HG03097 (cell line): ENCODE measurements at regions not wholly inside any gene's neighbourhood (a gene's known extent, or its start where the extent isn't known, plus 50 kb on each side); places are given as distances from the start of the nearest gene placed in this dataset.

Experiments used
- ATAC-seq: cut with Tn5 transposase; IDR thresholded peaks from one replicate; pipeline ENCODE4 v1.9.1; 2021; ENCODE audit not compliant: unreplicated experiment, low FRiP score

GRCh38 chr13:76043874-76044273 lies 407.7 kb downstream of the LMO7 start:
- ATAC-seq = no peak

GRCh38 chr13:76038920-76039716 lies 403.0 kb downstream of the LMO7 start:
- ATAC-seq = no peak

GRCh38 chr13:76036176-76036575 lies 400.0 kb downstream of the LMO7 start:
- no peak for ATAC-seq

- no peak for ATAC-seq
Observed at GRCh38 chr13:76035711-76036110, 399.6 kb downstream of the LMO7 start.

GRCh38 chr13:76029706-76030105 lies 393.6 kb downstream of the LMO7 start:
- ATAC-seq = no peak

GRCh38 chr13:76029088-76029487 lies 393.0 kb downstream of the LMO7 start:
- ATAC-seq = no peak

- ATAC-seq = no peak
Observed at GRCh38 chr13:76027131-76027530, 391.0 kb downstream of the LMO7 start.

- ATAC-seq = no peak
Observed at GRCh38 chr13:76025392-76025791, 389.3 kb downstream of the LMO7 start.

GRCh38 chr13:76024151-76024550 lies 388.0 kb downstream of the LMO7 start:
- ATAC-seq = no peak

- no peak for ATAC-seq
Observed at GRCh38 chr13:76023652-76024051, 387.5 kb downstream of the LMO7 start.

- no peak for ATAC-seq
Observed at GRCh38 chr13:76020421-76020955, 384.4 kb downstream of the LMO7 start.

GRCh38 chr13:76019421-76020044 lies 383.4 kb downstream of the LMO7 start:
- ATAC-seq = no peak

- ATAC-seq = no peak
Observed at GRCh38 chr13:76017861-76018556, 381.9 kb downstream of the LMO7 start.

- peak; percentile 71 for ATAC-seq
Observed at GRCh38 chr13:76016799-76017400, 380.8 kb downstream of the LMO7 start.

- ATAC-seq = no peak
Observed at GRCh38 chr13:76014406-76015318, 378.5 kb downstream of the LMO7 start.

GRCh38 chr13:76012091-76012721 lies 376.1 kb downstream of the LMO7 start:
- ATAC-seq = no peak

- ATAC-seq = no peak
Observed at GRCh38 chr13:76009267-76009890, 373.2 kb downstream of the LMO7 start.

GRCh38 chr13:76004416-76004815 lies 368.3 kb downstream of the LMO7 start:
- ATAC-seq = no peak

- no peak for ATAC-seq
Observed at GRCh38 chr13:76000131-76000530, 364.0 kb downstream of the LMO7 start.
